HG03521 (cell line): ENCODE measurements at regions not wholly inside any gene's neighbourhood (a gene's known extent, or its start where the extent isn't known, plus 50 kb on each side); places are given as distances from the start of the nearest gene placed in this dataset.
"Not testable (repeated sequence)": the region's sequence is repeated elsewhere in the genome, so short reads cannot be mapped to it uniquely, and the experiment has no call there.

Experiments used
- ATAC-seq: cut with Tn5 transposase; IDR thresholded peaks from one replicate; pipeline ENCODE4 v1.9.1; 2021; ENCODE audit warnings: mild to moderate bottlenecking, moderate library complexity; ENCODE audit not compliant: unreplicated experiment

- no peak for ATAC-seq
These were observed 90.2 kb downstream of the ZNF467 start for GRCh38 chr7:149683181-149683580.

- no peak for ATAC-seq
These were observed 91.3 kb downstream of the ZNF467 start for GRCh38 chr7:149682038-149682437.

- no peak for ATAC-seq
These were observed 92.1 kb downstream of the ZNF467 start for GRCh38 chr7:149681274-149681673.

DNA sequence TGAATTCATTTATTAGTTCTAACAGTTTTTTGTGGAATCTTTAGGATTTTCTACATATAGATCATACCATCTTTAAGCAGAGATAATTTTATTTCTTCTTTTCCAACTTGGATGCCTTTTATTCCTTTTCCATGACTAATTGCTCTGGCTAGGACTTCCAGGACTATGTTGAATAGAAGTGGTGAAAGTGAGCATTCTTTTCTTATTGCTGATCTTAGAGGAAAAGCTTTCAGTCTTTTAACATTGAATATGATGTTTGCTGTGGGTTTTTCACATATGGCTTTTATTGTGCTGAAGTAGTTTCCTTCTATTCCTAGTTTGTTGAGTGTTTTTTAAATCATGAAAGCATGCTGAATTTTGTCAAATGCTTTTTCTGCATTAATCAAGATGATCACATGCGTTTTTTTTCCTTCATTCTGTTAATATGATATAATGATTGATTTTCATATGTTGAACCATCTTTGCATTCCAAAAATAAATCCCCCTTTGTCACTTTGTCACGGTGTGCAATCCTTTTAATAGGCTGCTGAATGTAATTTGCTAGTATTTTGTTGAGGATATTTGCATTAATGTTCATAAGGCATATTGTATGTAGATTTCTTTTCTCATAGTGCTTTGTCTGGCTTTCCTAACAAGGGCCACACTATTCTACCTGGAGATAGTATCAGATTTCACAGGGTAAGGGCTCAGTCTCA, 92.9 kb downstream of the ZNF467 start:
- no peak for ATAC-seq

- ATAC-seq: not testable (repeated sequence)
These were observed 98.5 kb downstream of the ZNF467 start for GRCh38 chr7:149674728-149675385.

GRCh38 chr7:149673006-149673405, 100.4 kb downstream of the ZNF467 start:
- ATAC-seq: no peak

GRCh38 chr7:149670288-149670687, 103.1 kb downstream of the ZNF467 start:
- no peak for ATAC-seq

DNA sequence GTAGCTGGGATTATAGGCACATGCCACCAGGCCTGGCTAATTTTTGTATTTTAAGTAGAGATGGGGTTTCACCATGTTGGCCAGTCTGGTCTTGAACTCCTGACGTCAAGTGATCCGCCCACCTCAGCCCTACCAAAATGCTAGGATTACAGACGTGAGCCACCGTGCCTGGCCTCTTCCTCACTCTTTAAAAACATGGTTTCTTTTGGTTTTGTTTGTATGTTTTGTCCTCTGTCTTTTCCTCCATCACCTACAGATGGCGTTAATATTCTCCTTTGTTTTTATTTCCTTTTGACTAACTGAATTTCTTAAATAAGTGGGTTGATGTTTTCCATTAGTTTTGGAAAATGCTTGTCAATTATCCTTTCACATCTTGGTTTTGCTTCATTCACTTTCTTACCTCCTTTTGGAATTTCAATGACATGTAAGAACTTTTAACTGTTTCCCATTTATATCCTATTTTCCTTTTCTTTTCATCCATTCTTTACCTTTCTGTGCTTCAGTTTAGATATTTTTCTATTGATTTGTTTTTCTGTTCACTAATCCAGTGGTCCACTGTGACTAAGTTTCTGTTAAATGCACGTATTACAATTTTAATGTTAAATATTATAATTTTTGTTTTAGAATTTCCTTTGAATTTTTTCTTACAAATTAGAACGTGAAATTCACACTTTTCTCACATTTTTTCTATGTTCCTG, 104.1 kb downstream of the ZNF467 start:
- ATAC-seq: no peak

DNA sequence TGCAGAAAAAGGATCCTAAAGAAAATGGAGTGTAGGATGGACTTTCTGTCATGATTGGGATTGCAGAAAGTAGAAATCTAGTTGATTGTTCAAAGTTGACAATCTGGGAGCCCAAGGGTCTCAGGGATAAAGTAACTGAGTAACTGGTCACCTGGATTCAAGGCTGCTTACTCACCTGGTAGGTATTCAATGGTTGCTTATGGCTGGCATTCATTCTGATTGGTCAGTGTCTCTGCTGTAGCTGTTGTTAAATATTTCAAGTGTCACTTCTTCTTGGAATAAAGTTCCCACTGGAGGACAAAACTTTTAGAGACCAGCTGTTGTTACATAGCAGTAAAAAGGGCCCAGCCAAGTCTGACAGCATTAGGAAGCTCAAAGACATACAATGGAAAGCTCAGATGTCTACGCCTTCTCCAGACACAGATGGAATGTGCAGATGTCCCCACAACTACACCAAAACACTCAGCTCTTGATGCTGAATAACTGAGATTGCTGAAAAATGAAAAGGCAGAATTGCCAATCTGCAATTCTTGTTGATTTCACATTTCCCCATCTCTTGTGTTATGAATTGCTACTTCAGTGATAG, 106.9 kb downstream of the ZNF467 start:
- no peak for ATAC-seq

- ATAC-seq: not testable (repeated sequence)
These were observed 107.8 kb downstream of the ZNF467 start for GRCh38 chr7:149665618-149666017.

- no peak for ATAC-seq
These were observed 108.7 kb downstream of the ZNF467 start for GRCh38 chr7:149664666-149665065.

GRCh38 chr7:149664176-149664575, 109.2 kb downstream of the ZNF467 start:
- no peak for ATAC-seq

GRCh38 chr7:149662591-149663095, 110.7 kb downstream of the ZNF467 start:
- no peak for ATAC-seq

DNA sequence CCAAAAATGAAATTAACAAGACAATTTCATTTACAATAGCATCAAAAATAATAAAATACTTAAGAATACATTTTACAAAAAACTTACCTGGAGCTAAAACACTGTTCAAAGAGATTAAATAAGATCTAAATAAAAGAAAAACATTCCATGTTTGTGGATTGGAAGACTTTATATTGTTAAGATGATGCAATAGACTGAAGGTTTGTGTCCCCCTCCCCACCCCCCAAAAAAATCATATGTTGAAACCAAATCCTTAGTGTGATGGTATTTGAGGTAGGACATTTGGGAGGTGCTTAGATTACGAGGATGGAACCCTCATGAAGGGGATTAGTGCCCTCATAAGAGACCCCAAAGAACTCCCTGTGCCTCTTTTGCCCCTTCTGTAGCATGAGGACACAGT, 117.6 kb downstream of the ZNF467 start:
- ATAC-seq: no peak

DNA sequence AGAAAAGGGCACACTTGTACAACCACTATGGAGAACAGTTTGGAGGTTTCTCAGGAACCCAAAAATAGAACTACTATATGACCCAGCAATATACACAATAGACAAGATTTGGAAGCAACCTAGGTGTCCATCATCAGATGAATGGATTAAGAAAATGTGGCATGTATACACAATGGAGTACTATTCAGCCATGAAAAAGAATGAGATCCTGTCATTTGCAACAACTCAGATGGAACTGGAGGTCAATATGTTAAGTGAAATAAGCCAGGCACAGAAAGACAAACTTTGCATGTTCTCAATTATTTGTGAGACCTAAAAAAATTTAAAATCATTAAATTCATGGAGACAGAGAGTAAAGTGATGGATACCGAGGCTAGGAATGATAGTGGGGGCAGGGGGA, 118.8 kb downstream of the ZNF467 start:
- ATAC-seq: no peak

- ATAC-seq: not testable (repeated sequence)
These were observed 123.2 kb downstream of the ZNF467 start for GRCh38 chr7:149650190-149650589.

- ATAC-seq: no peak
These were observed 128.6 kb downstream of the ZNF467 start for GRCh38 chr7:149644754-149645153.

DNA sequence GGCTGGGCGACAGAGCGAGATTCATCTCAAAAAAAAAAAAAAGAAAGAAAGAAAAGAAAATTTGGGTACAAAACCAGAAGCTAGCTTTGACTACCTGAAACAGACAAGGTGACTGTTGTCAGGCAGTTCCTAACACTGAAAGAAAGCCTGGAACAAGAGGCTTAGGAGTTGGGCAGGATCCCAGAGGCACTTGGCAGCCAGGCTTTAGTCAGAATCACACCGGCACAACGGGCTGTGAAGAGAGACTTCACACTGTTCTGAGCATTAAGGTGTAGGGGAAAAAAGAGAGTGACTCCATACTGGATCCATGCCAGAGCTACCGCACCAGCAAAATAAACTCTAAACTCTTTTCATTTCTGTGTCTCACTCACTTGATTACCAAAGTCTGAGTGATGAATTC, 130.8 kb downstream of the ZNF467 start:
- no peak for ATAC-seq

GRCh38 chr7:149638566-149639320, 134.6 kb downstream of the ZNF467 start:
- ATAC-seq: no peak

- ATAC-seq: no peak
These were observed 135.3 kb downstream of the ZNF467 start for GRCh38 chr7:149637911-149638565.
